ENCODE measurements at regions not wholly inside any gene's neighbourhood (a gene's known extent, or its start where the extent isn't known, plus 50 kb on each side); places are given as distances from the start of the nearest gene placed in this dataset.

GRCh38 chr4:136731025-136731424 is 801.3 kb downstream of the PCDH18 start:
- no peak for TF ChIP-seq CTCF (IDR thresholded peaks at IDR 0.05; ENCODE audit: insufficient read depth, low read length, poor library complexity, severe bottlenecking)
- no peak for TF ChIP-seq EZH2phosphoT487 (conservative IDR thresholded peaks at IDR 0.05; ENCODE audit: low read length)

All from SU-DHL-6 (cell line).